SK-MEL-5 (cell line): ENCODE measurements at regions not wholly inside any gene's neighbourhood (a gene's known extent, or its start where the extent isn't known, plus 50 kb on each side); places are given as distances from the start of the nearest gene placed in this dataset.

Source experiments
- DNase-seq: peaks from one replicate; pipeline ENCODE4 v3.0.0-alpha.2; 2016; ENCODE audit warnings: low read depth, low spot score
- in situ Hi-C: cut with HindIII; loops from 2 replicates; pipeline ENCODE4 v1.10.0; 2016; ENCODE audit warnings: low sequenced_read_pairs, high pct_unique_total_duplicates, low pct_unique_long_range_greater_than_20kb

DNA sequence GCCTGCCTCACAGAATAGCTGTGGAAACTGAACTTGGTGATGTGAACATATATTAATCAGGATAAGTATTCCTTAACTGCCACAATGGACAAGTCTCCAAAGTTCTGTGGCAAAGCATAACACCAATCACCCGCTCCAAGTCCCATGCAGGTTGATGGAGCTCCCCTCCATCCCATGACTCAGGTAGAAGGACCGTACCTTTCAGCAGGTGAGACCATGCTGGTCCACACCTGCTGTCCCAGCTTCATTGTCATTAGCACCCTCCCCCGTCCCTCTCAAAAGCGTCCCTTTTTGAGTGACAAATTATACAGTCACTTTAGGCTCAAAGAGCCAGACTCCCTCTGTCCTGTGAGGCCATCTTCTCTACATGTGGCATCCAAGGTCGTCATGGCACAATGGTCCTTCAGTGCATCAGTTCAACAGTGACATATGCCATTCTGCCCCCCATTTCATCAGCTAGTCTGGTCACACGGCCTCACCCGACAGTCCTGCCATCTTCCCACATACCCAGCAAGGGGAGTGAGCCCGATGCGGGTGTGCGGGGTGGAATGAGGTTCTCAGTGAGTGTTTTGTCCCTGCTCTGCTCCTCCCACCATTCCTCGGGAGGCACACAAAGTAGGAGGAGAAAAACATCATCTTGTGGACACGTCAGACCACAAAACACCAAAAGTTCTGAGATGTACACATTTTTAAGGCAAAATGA lies 136.7 kb upstream of the MYCN start:
- in situ Hi-C loops, result no loop called here
- DNase-seq, result no peak

DNA sequence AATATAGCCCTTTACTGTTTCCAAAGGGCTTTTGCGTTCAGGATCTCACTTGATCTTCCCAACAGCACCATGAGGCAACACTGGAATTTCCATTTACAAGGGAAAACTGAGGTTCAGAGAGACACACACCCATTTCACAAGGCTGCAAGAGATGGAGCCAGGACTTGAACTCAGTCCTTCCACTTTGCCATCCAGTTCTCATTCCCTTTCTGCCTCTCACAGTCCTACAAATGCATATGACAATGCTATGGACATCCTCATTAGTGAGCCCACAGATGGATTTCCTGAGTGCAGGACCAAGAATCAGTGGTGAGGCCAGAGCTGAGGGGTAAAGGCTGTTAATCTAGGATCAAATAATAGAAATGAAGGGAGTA lies 136.1 kb upstream of the MYCN start:
- in situ Hi-C loops, result no loop called here
- no peak for DNase-seq

DNA sequence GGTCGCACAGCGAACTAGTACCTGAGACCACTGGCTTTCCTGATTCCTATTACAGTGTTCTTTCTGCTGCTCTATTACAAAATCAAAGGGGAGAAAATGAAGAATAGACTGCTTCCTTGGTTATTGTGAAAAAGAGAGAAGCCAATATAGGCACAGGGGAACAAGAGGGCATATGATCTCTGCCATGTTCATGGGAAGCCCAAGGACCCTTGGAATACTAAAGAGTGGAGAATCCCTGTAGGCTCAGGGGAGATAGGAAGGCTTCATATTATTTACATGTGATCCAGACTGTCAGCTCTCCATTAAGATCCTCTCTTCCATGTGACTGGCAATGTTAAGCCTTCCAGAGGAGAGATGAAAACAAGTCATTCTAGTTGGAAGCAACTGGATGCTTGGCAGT lies 135.7 kb upstream of the MYCN start:
- in situ Hi-C loops, result no loop called here
- DNase-seq, result no peak

DNA sequence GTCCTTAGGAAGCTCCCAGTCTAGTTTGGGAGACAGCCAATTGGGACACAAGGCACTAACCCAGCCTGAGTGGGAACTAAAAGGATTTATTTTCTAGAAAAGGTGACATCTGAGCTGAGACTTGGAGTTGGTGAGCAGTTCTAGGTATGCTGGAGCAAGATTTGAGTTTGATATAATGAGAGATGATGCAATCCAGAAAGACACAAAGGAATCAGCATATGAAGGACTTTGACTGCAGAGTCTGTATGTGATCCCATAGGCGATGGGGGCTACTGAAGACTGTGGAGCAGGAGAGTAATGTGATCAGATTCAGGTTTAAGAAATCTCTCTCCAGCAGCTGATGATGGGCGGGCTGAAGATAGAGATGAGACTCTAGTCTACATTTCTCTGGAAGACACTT lies 135.1 kb upstream of the MYCN start:
- in situ Hi-C loops, result no loop called here

DNA sequence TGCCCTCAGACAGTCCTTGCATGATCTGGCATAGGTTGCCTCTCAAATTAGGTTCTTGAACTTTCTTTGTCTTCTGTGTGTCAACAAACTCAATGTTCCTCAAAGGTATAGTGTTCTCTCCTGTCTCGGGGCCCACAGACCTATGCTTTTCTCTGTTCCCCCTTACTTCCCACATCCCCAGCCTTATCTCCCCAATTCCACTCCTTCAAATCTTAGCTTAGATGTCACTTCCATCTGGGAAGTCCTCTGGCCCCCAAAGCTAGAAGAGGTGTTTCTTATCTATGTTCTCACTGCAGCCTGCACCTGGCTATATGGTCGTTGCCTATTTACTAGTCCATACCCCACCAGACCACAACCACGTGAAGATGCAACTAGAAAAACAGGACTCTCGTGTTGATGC lies 134.6 kb upstream of the MYCN start:
- no peak for DNase-seq
- in situ Hi-C loops, result no loop called here

More for the DNA sequence above, 135.1 kb upstream of the MYCN start:
- no peak for DNase-seq

GRCh38 chr2:15806801-15807417 lies 133.4 kb upstream of the MYCN start:
- no peak for DNase-seq
- in situ Hi-C loops, result no loop called here

- in situ Hi-C loops, result no loop called here
- DNase-seq, result no peak
Measured at GRCh38 chr2:15807418-15808203, 132.7 kb upstream of the MYCN start.

DNA sequence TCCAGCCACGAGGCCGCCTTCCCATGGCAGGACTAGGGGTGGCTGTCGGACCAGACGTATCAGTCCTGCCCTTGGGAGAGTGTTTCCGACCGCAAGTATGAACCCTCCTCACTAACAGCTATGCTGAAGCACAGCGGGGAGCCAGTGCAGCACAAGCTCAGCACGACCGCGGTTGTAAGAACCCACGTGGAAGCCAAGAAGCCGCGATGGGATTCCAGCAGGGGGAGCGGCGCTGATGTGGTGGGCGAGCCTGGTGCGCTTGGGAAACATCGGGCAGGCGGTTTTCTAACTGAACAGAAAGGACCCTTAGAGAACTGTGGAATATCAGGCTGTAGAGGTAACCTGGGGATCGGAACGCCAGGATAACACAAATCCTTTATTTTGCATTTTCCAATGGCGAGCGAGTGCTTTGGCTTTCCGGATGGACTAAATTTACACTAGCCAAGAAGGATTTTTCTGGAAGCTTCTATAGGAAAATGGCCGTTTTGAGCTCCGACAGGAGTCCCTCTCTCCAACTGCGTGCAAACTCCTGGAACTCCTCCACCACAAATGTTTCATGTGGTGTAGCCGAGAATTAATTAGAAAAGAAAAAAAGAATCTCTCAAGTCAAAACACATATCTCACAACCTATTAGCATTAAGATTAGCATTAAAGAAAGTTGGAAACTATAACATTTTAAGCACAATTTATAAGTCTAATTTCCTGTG lies 132.0 kb upstream of the MYCN start:
- no peak for DNase-seq
- in situ Hi-C loops, result no loop called here

GRCh38 chr2:15808944-15809343 lies 131.4 kb upstream of the MYCN start:
- in situ Hi-C loops, result no loop called here
- DNase-seq, result no peak

DNA sequence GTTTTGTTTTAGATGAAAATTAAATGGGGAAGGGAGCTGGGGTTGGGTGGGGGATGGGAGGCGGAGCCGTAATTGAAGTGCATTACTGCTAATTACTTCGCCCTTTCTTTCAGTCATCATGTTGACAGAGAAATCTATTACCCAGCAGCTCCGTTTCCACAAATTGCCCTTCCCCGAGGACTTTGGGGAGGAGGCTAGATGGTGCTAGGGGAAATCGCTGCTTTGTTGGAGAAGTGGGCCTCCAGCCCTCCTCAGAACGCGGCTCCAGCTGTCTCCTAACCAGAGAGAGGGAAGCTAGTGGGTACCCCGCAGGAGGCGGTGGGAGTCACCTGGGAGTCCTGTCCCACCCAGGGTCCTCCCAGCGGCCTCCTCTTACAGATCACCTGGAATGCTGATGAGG lies 130.9 kb upstream of the MYCN start:
- in situ Hi-C loops, result no loop called here
- no peak for DNase-seq

GRCh38 chr2:15810477-15811150 lies 129.7 kb upstream of the MYCN start:
- in situ Hi-C loops, result no loop called here
- DNase-seq, result no peak

DNA sequence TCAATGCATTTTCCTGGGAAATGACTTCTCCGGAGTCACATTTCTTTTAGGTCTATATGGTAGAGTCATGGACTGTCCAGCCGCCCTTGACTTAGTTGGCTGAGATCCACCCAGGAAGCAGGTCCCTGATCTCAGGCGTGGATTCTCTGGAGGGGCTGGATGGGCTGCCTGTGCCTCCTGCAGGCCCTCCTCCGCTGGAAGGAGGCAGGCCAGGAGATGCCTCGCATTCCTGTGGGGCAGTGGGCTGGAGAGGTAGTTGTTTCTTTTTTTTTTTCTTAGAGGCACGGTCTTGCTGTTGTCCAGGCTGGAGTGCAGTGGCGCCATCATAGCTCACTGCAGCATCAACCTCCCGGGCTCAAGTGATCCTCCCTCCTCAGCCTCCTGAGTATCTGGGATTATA lies 129.0 kb upstream of the MYCN start:
- DNase-seq, result no peak
- in situ Hi-C loops, result no loop called here

GRCh38 chr2:15812187-15812780 lies 128.1 kb upstream of the MYCN start:
- in situ Hi-C loops, result no loop called here
- DNase-seq, result no peak

DNA sequence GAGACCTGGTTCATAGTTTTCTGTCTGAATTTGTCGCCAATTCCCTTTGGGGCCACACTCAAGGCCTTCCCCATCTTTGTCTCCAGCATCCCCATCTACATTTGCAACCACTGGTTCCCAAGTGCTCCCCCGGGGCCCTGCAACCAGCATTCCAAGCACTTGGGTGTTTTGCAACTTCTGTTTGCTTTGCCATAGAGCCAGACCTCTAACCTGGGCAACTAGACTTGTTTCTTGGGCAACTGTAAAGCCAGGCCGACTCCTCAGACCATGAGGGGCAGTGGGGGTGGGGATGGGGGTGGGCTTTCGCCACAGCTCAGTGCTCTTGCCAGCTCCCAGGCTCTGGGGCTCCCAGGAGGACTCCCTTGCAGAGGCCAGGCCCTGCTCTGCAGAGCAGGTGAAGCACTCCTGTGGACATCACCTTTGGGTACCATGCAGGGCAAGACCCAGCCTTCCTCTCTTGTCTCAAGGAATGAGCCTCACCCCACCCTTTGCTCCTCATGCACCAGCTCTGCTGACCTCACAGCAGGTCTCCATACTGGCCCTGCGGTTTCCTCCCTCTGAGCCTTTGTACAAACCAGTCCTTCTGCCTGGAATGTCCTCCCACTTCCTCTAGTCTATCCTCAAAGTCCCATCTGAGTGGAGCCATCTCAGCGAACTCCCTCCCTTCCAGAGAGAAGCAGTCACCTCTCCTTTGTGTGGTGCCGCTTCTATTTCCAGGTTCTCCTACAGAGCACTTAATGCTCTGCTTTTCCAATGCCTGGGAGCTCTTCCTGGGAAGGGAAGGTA lies 126.7 kb upstream of the MYCN start:
- in situ Hi-C loops, result no loop called here
- no peak for DNase-seq

DNA sequence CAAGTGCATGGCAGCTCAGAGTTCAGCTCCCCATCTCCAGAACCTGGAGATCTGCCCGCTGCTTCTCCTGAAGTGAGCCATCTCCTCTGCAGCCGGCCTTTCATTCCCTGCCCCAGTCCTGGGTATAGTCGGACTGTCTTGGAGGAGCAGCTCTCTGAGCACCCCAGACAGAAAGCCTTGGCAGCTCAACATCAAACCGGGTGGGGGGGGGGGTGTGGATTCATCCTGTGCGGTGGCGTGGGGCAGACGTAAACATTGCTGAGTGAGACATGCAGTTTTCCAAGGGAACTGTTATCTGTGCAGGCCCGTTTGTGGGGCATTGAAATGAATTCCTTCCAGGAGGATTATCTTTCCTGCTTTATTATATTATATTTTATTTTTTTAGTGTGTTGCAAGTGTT lies 125.9 kb upstream of the MYCN start:
- DNase-seq, result no peak
- in situ Hi-C loops, result no loop called here

GRCh38 chr2:15814946-15815345 lies 125.4 kb upstream of the MYCN start:
- no peak for DNase-seq
- in situ Hi-C loops, result no loop called here

GRCh38 chr2:15816226-15816625 lies 124.1 kb upstream of the MYCN start:
- DNase-seq, result no peak
- in situ Hi-C loops, result no loop called here
